C4-2B (cell line): ENCODE measurements at regions not wholly inside any gene's neighbourhood (a gene's known extent, or its start where the extent isn't known, plus 50 kb on each side); places are given as distances from the start of the nearest gene placed in this dataset.

Source experiments
- CTCF ChIP-seq: fragments of 450-650 bp; conservative IDR thresholded peaks from 2 replicates; pipeline ENCODE4 v1.5.1; 2017; ENCODE audit warnings: mild to moderate bottlenecking
- ZFX ChIP-seq: fragments of 450-650 bp; IDR thresholded peaks from 2 replicates; pipeline ENCODE4 v1.6.1; 2017

- TF ChIP-seq CTCF (no peak), ZFX (no peak)
Observed at GRCh38 chr3:194272861-194273742, 78.0 kb downstream of the CPN2 start.
